GM21786 (cell line): ENCODE measurements at regions not wholly inside any gene's neighbourhood (a gene's known extent, or its start where the extent isn't known, plus 50 kb on each side); places are given as distances from the start of the nearest gene placed in this dataset.

ENCODE experiments used
- ATAC-seq: cut with Tn5 transposase; IDR thresholded peaks from one replicate; pipeline ENCODE4 v1.9.1; 2021; ENCODE audit not compliant: unreplicated experiment

- no peak for ATAC-seq
Observed at GRCh38 chr5:93174930-93175329, 406.1 kb downstream of the NR2F1-AS1 start.

DNA sequence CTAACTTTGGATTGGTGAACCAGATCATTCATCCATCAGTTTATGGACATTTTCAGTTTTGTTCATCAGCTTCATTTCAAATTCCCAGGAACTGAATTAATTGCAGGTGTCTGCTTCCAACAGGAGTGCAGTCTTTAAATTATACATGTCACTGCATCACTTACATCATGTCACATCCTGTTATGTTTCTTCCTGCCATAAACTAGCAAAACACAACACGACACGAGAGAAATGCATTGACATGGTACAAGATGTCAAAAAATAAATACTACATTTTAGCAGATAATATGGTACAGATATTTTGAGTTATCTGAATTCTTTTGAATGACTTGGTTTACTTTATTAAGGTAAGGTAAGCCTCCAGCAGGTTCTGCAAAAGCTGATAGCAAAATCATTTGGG, 415.5 kb downstream of the NR2F1-AS1 start:
- no peak for ATAC-seq

DNA sequence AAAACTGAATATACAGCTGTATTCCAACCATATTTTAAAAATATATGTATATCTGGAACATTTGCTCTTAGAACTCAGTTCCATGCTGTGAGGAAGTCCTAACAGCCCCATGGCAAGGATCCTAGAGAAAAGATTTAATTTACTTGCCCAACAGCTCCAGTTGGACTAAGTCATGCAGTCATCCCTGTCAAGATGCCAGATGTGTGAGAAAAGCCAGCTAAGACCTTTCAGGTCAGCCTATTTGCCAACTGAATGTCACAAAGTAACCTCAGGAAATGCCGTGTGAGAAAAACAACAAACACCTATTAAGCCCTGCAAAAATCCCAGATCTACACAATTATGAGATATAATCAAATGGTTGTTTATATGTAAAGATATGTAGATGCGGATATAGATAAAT, 416.3 kb downstream of the NR2F1-AS1 start:
- no peak for ATAC-seq

- no peak for ATAC-seq
Observed at GRCh38 chr5:93163010-93163663, 417.9 kb downstream of the NR2F1-AS1 start.

DNA sequence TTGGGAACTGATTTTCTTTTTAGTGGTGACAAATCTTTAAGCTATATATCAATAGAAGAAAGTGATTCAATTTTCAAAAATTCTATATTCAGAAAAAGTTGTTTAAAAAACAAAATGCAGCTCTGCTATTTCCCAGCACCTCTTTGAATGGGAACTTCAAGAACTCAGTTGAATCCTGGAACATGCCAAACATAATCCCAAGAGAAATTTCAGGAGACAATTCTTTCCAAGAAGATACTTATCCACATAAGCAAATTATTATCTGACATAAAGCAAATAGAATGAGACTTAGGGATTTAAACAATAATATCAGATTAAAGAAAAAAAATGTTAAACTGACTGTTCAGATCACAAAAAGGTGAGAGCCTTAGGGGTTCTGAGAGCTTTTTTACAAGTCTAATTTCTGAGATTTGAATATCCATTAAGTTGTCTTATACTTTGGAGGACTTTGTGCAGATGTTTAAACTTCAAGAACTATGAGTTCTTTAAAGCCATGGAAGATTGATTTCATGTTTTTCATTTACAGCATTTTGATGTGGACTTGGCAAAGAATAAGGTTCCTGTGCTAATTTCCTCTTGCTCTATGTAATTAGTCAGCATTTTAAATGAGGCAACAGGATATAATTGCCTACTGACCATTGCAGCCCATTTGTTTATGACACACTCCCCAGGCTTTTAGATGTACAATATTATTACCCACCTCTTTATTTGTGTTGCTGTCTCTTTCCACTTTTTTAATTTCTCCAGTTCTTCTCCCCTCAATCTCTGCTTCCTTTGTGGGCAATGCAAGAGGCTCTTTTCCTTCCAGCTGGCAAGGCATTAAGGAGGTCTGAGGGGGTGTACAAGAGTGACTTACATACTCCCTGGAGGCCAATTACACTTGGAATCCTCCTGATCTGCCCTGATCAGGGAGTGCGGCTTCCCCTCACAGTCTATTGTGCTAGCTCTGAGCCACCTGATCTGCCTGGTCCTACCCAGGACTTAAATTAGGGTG, 419.1 kb downstream of the NR2F1-AS1 start:
- no peak for ATAC-seq

GRCh38 chr5:93158841-93159240, 422.2 kb downstream of the NR2F1-AS1 start:
- no peak for ATAC-seq

DNA sequence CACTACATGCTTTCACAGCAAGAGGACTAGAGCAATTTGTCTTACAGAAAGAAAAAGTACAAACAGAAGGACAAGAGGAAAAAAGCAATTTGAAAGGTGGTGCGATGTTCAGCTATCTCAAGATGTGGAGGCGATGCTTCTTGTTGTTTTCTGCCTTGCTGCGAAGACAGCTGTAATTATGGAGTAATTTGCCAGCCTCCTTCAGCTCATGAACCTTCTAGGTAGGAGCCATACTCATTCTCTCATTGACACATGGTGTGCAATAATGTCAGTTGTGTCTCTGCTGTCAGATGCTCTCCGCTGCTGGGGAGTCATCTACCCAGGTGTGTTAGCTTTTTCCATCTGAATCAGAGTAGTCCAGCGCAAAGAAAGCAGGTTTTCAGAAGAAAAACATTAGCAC, 424.5 kb downstream of the NR2F1-AS1 start:
- ATAC-seq: no peak

GRCh38 chr5:93154535-93154934, 426.5 kb downstream of the NR2F1-AS1 start:
- ATAC-seq: no peak

GRCh38 chr5:93153461-93153860, 427.6 kb downstream of the NR2F1-AS1 start:
- no peak for ATAC-seq

- ATAC-seq: no peak
Observed at GRCh38 chr5:93151896-93152295, 429.1 kb downstream of the NR2F1-AS1 start.

- ATAC-seq: no peak
Observed at GRCh38 chr5:93151121-93151520, 429.9 kb downstream of the NR2F1-AS1 start.

DNA sequence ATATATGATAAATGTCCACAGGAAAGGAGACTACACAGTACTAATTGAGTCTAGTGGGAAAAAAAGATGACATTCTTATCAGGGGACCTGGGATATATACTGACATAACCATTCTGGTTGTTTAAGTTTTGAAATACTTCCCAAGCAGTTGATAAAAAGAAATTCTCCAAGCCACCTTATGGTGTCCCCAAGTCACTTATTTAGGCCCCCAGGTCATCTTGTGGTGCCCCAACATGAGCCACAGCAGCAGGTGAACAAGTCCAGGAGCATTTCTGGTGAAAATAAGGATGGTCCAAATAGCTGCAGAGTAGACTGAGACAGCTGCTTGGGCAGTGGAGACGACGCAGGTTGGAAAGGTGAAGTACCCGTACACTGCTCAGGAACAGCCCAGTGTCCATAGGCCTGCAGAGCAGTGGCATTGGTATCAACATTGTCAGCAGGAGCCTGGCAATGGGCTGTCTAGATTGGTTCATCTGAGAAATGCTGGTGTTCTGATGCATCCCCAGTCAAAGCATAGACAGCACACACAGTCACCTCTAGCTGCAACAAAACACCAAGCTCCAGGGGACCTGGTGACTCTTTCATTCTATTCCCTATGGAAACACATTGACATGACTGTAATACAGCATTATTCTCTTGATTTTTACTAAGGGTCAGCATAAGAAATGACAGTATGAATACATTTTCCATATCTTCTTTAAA, 430.6 kb downstream of the NR2F1-AS1 start:
- no peak for ATAC-seq

DNA sequence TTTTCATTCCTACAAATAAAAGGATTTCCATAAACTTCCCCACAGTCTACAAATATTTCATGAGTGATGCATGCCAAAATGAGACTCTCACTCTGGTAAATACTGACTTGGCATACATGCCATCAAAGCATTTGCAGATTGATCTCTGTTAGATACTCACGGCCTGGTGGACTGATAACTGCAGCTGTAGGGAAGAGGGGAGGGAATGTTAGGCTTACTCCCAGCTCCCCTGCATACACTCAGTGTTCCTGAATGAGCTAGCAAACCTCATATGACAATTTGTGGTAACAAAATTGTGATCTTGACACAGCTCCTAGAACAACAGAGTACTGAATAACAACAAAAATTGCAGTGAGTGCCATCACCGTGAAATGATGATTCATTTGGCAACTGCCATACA, 435.3 kb downstream of the NR2F1-AS1 start:
- ATAC-seq: no peak

DNA sequence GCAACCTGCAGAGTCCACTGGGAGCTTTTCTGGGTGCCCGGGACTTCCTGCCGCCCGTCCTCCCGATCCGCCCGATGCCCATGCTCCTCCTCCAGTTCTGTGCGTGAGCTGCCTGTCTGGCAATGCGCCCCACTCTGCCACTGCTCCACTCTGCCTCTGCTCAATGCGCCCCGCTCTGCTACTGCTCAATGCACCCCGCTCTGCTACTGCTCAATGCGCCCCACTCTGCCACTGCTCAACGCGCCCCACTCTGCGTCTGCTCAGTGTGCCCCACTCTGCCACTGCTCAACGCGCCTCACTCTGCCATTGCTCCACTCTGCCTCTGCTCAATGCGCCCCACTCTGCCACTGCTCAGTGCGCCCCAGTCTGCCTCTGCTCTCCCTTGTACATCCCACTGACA, 436.0 kb downstream of the NR2F1-AS1 start:
- ATAC-seq: no peak

DNA sequence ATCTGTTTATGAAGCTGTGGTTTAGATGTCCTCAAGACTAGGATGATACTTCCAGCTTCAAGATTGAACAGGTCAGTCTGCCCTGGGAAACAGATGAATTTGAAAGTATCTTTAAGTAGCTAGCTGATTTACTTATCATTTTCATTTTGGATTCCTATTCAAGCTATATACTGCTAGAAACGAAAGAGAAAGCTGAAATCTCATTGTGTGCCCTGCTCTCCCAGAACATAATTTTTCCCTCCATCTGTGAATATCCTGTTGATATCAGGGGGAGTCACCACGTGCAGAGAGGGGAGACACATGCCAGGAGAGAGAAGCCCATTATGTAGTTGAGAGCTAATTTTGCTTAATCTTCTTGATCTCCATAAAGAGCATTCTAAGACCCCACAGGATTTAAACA, 439.1 kb downstream of the NR2F1-AS1 start:
- no peak for ATAC-seq

GRCh38 chr5:93130624-93131490, 450.2 kb downstream of the NR2F1-AS1 start:
- no peak for ATAC-seq

GRCh38 chr5:93126634-93127033, 454.4 kb downstream of the NR2F1-AS1 start:
- no peak for ATAC-seq

DNA sequence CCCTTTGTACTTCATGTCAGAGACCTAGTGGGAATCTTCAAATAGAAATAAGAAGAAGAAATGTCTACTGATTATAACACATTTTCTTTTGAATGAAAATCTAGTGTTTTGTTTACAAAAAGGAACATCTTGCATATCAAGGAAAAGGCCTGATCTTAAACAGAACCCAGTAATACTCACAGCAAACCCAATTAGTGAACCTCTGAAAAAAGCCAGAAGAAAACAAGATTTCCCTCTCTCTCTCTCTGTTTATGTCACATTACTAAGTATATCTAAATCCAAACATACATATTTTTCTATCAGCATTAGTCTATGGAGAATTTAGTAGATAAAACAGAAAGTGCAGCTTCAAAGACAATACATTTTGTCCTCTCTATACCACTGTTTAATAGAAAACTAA, 457.9 kb downstream of the NR2F1-AS1 start:
- no peak for ATAC-seq

- no peak for ATAC-seq
Observed at GRCh38 chr5:93122446-93122845, 458.6 kb downstream of the NR2F1-AS1 start.

DNA sequence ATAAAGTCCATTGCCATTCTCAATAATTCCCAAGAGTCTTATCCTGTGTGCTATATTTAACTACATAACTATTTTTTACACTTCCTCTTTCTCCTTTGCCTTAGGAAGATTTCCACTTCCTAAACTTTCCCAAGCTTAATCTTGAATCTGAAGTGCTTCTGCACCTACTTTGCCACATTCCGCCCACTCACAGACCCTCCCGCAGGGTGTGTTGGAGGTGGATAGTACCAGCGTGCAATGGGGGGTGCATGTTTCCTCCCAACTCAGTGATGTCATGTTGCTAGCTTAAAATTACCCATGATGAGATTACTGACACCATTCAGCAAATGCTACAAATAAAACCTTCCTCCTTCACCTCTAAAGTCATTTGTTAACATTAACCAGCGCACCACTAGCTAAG, 460.2 kb downstream of the NR2F1-AS1 start:
- no peak for ATAC-seq

DNA sequence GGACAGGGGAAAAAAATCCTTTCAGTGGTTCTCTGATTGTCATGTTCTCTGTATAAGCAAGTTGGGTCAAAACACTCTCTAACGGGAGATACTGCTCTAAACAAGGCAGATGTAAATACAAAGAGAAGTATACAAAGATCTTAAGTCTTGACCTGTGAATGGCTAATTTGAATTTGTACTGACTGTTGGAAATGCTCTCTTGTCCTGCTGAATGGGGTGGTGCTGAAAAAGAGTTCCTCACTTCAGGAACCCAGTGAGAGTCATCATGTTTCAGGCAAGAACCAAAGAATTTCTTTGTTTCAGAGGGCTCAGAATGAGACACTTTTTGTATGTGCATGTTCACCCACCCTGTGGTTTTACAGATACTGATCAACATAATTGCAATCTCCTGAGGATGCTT, 461.0 kb downstream of the NR2F1-AS1 start:
- no peak for ATAC-seq
